Neural progenitor cell (in vitro differentiated cells): ENCODE measurements at regions not wholly inside any gene's neighbourhood (a gene's known extent, or its start where the extent isn't known, plus 50 kb on each side); places are given as distances from the start of the nearest gene placed in this dataset.

Source experiments
- CTCF ChIP-seq: fragments of 200-600 bp; sonication (generic); IDR thresholded peaks from 2 replicates; pipeline ENCODE4 v1.5.1; 2017; ENCODE audit warnings: antibody characterized with exemption, mild to moderate bottlenecking
- EZH2 ChIP-seq: fragments of 200-600 bp; sonication (generic); IDR thresholded peaks from 2 replicates; pipeline ENCODE4 v1.6.1; 2017; ENCODE audit warnings: antibody characterized with exemption, mild to moderate bottlenecking, moderate library complexity
- EZH2phosphoT487 ChIP-seq: fragments of 200-600 bp; sonication (generic); IDR thresholded peaks from 2 replicates; pipeline ENCODE4 v1.6.1; 2017; ENCODE audit warnings: antibody characterized with exemption

GRCh38 chr2:54029721-54030395, 59.1 kb upstream of the PSME4 start:
- TF ChIP-seq CTCF = no peak
- TF ChIP-seq EZH2phosphoT487 = no peak
- TF ChIP-seq EZH2 = no peak
